ENCODE measurements at regions not wholly inside any gene's neighbourhood (a gene's known extent, or its start where the extent isn't known, plus 50 kb on each side); places are given as distances from the start of the nearest gene placed in this dataset.

DNA sequence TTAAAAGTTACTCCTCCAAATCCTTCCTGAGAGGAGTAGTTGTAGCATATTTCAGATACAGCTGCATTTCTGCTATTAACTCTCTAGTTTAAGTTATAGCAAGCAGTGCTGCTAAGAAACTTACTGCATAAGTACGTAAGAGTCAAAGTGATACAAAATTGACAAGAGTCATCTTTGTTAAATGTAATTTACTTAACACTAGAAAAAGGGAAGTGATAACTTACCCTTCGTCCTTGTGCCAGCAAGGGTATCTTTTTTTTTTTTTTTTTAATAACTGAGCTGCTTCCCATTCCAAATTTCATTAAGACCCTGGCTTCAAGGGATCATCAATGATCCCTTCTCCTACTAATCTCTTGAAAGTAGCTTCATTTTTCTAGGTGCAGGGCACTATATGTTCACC is 493.0 kb downstream of the PLCL1 start:
- TF ChIP-seq POLR2A (IDR thresholded peaks at IDR 0.05; ENCODE audit: low read depth, low read length) (no peak), POLR2AphosphoS5 (IDR thresholded peaks at IDR 0.05; ENCODE audit: low read depth, low read length) (no peak)

Measured in GM12891 (cell line).